Brain microvascular endothelial cell (primary cell): ENCODE measurements at regions not wholly inside any gene's neighbourhood (a gene's known extent, or its start where the extent isn't known, plus 50 kb on each side); places are given as distances from the start of the nearest gene placed in this dataset.

Source experiments
- DNase-seq: peaks from one replicate; pipeline ENCODE4 v3.0.0-alpha.2; 2020
- H3K27ac ChIP-seq: fragments of 250-450 bp; sonication (Bioruptor Pico); 2 replicates; pipeline ENCODE4 v1.5.1; 2020; ENCODE audit warnings: mild to moderate bottlenecking, moderate library complexity
- H3K27me3 ChIP-seq: fragments of 250-450 bp; sonication (Bioruptor Pico); replicated peaks from 2 replicates; pipeline ENCODE4 v1.5.1; 2020; ENCODE audit warnings: mild to moderate bottlenecking
- H3K36me3 ChIP-seq: fragments of 250-450 bp; sonication (Bioruptor Pico); replicated peaks from 2 replicates; pipeline ENCODE4 v1.5.1; 2020; ENCODE audit warnings: mild to moderate bottlenecking
- H3K4me3 ChIP-seq: 2 replicates; pipeline ENCODE4 v1.5.1; 2011; ENCODE audit warnings: low read depth, mild to moderate bottlenecking, control low read depth, low read length, moderate library complexity
- CTCF ChIP-seq: IDR thresholded peaks from 2 replicates; pipeline ENCODE4 v1.5.1; 2011; ENCODE audit warnings: low read depth, mild to moderate bottlenecking, moderate library complexity, low read length, control low read depth, inconsistent platforms; ENCODE audit errors: missing control alignments
- in situ Hi-C: cut with HindIII; loops from 2 replicates; pipeline ENCODE4 v1.10.0; 2017; ENCODE audit warnings: low sequenced_read_pairs, low pct_ligation_motif_present

- no peak overlapping the region for H3K27ac ChIP-seq
- in situ Hi-C loops, result no loop called here
- no peaks in the 10 kb centered on the region for H3K36me3 ChIP-seq
- H3K27me3 ChIP-seq, result no peaks in the 10 kb centered on the region
- no peak for TF ChIP-seq CTCF
- no peak overlapping the region for H3K4me3 ChIP-seq
- no peak for DNase-seq
These were observed 262.5 kb downstream of the SLITRK6 start for GRCh38 chr13:85536706-85537105.

- no peak for DNase-seq
- Histone ChIP-seq H3K27ac (no peak overlapping the region), H3K4me3 (no peak overlapping the region), H3K36me3 (no peaks in the 10 kb centered on the region), H3K27me3 (no peaks in the 10 kb centered on the region)
- in situ Hi-C loops, result no loop called here
- no peak for TF ChIP-seq CTCF
These were observed 263.7 kb downstream of the SLITRK6 start for GRCh38 chr13:85535316-85536084.

GRCh38 chr13:85533911-85534310 is 265.3 kb downstream of the SLITRK6 start:
- H3K36me3 ChIP-seq, result no peaks in the 10 kb centered on the region
- no peak overlapping the region for H3K27ac ChIP-seq
- no peak for TF ChIP-seq CTCF
- no peaks in the 10 kb centered on the region for H3K27me3 ChIP-seq
- in situ Hi-C loops, result no loop called here
- DNase-seq, result no peak
- H3K4me3 ChIP-seq, result no peak overlapping the region

GRCh38 chr13:85529218-85529594 is 270.0 kb downstream of the SLITRK6 start:
- in situ Hi-C loops, result no loop called here
- Histone ChIP-seq H3K36me3 (no peaks in the 10 kb centered on the region), H3K4me3 (no peak overlapping the region), H3K27me3 (no peaks in the 10 kb centered on the region), H3K27ac (peak overlapping the region; percentile 23)
- TF ChIP-seq CTCF, result no peak
- DNase-seq, result no peak

GRCh38 chr13:85528491-85529217 is 270.6 kb downstream of the SLITRK6 start:
- Histone ChIP-seq H3K27me3 (no peaks in the 10 kb centered on the region), H3K4me3 (no peak overlapping the region), H3K27ac (peak overlapping the region; percentile 23), H3K36me3 (no peaks in the 10 kb centered on the region)
- peak; percentile 59 for DNase-seq
- in situ Hi-C loops, result no loop called here
- TF ChIP-seq CTCF, result no peak
